Heart left ventricle (tissue), 13 donors: ENCODE measurements at regions not wholly inside any gene's neighbourhood (a gene's known extent, or its start where the extent isn't known, plus 50 kb on each side); places are given as distances from the start of the nearest gene placed in this dataset.
"Not testable (repeated sequence)": the region's sequence is repeated elsewhere in the genome, so short reads cannot be mapped to it uniquely, and the experiment has no call there.

Experiments
- CTCF ChIP-seq, 12 donors: fragments of 200-600 bp; sonication (generic) in 4 of 12; IDR thresholded peaks; one replicate each; pipeline versions ENCODE4 v1.5.0 to v1.8.0; 2018 to 2022; ENCODE audit warnings: antibody characterized with exemption in 12 of 12, mild to moderate bottlenecking in 5 of 12
- POLR2A ChIP-seq, 2 donors: fragments of 450-650 bp; IDR thresholded peaks; one replicate each; pipeline ENCODE4 v1.6.1; 2017; ENCODE audit warnings: antibody characterized with exemption in 2 of 2, mild to moderate bottlenecking in 2 of 2, moderate library complexity in 2 of 2
- donor health status: ischemic (EF 13 %, LVEDD 7.1; RV severe dilation, severe dysfunction).
- donor health status: DM: no; HTN: yes; CAD: no.
- donor health status: DM: no; HTN: no; CAD: no.
- donor health status: ischemic (EF 25% LVEDD 6.9; RV normal size, moderate dysfunction).
- donor health status: ischemic (EF 25% LVEDD 5.7; RV mildly dilated, moderate dysfunction).
- donor health status: ischemic (EF 35%, LVEDD 5.7; RV mildly dilated, moderate dysfunction).
- donor health status: nonischemic (EF 11% LVEDD 7.7; RV severe dilation, severe dysfunction).
- donor health status: DM: yes; HTN: yes; CAD: no.
- donor health status: PGD.
- donor health status: ischemic (EF 29% LVEDD 5.4; RV normal size, mild dysfunction).
- donor health status: nonischemic (EF 23%, LVEDD 6.1; RV moderate dilation, normal function).

DNA sequence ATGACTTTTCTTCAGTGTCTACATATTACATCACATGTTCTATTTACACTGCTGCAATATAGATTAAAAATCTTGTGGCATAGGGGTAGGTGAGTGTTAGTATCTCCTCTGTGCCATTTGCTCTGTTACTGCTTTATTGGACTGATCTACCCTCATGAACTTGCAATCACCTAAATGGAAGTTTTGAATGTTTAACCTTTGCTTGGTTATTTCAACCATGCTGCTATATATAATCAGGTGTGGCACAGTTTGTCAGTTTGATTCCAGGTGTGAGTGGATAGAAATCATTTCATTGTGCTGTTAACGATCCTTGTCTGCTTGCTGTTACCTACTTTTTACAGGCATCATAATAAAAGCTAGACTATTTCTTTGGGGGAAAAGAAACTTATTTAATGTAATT, 157.1 kb upstream of the APOOL start:
- not testable (repeated sequence) for TF ChIP-seq CTCF, POLR2A (IDR thresholded peaks at IDR 0.05)
